ENCODE measurements at regions not wholly inside any gene's neighbourhood (a gene's known extent, or its start where the extent isn't known, plus 50 kb on each side); places are given as distances from the start of the nearest gene placed in this dataset.

- Histone ChIP-seq H3K4me1 (ENCODE audit: control extremely low read depth in 1 of 4, control insufficient read depth in 4 of 4, insufficient read depth in 4 of 4, low read length in 3 of 4) (peaks cover 0 to 10% (median 0%) of the 10 kb centered on the region in 4 experiments), H3K27ac (ENCODE audit: insufficient read depth in 1 of 2, low read depth in 1 of 2, low read length in 2 of 2, poor library complexity in 1 of 2, severe bottlenecking in 2 of 2) (no peak overlapping the region), H3K9me3 (ENCODE audit: control extremely low read depth in 1 of 5, control insufficient read depth in 4 of 5, insufficient read depth in 2 of 5, low read depth in 1 of 5, low read length in 4 of 5) (no peaks in the 10 kb centered on the region), H3K27me3 (replicated peaks in 2 of 5; ENCODE audit: control insufficient read depth in 4 of 5, insufficient read depth in 5 of 5, low read length in 4 of 5) (no peaks in the 10 kb centered on the region), H3K4me3 (ENCODE audit: control insufficient read depth in 1 of 7, extremely low read depth in 1 of 7, insufficient read depth in 4 of 7, low read depth in 2 of 7, low read length in 6 of 7) (no peak overlapping the region), H3K36me3 (ENCODE audit: control insufficient read depth in 4 of 4, insufficient read depth in 4 of 4, low read length in 3 of 4) (no peaks in the 10 kb centered on the region)
- ChIA-PET CTCF (interaction anchor here (1.0 to 1.7 kb wide), 2 partner anchors 10 to 23 kb away, joined by 3 to 7 read pairs; no protein-coding TSS in a partner anchor), POLR2A (no interaction called here)
- WGBS (ENCODE audit: insufficient coverage): 94% methylated on average over 8 of the region's 8 CpGs
- no peak for DNase-seq
Observed at GRCh38 chr11:95295382-95296149, 64.6 kb upstream of the SESN3 start.

- no peaks in the 10 kb centered on the region for H3K27me3 ChIP-seq (replicated peaks in 2 of 5; ENCODE audit: control insufficient read depth in 4 of 5, insufficient read depth in 5 of 5, low read length in 4 of 5)
- peaks cover 0 to 10% (median 0%) of the 10 kb centered on the region in 4 experiments for H3K4me1 ChIP-seq (ENCODE audit: control extremely low read depth in 1 of 4, control insufficient read depth in 4 of 4, insufficient read depth in 4 of 4, low read length in 3 of 4)
- no peak overlapping the region for H3K27ac ChIP-seq (ENCODE audit: insufficient read depth in 1 of 2, low read depth in 1 of 2, low read length in 2 of 2, poor library complexity in 1 of 2, severe bottlenecking in 2 of 2)
- WGBS (ENCODE audit: insufficient coverage): 89% methylated on average over 1 of the region's 1 CpG
- H3K9me3 ChIP-seq (ENCODE audit: control extremely low read depth in 1 of 5, control insufficient read depth in 4 of 5, insufficient read depth in 2 of 5, low read depth in 1 of 5, low read length in 4 of 5): no peaks in the 10 kb centered on the region
- H3K36me3 ChIP-seq (ENCODE audit: control insufficient read depth in 4 of 4, insufficient read depth in 4 of 4, low read length in 3 of 4): no peaks in the 10 kb centered on the region
- ChIA-PET CTCF (no interaction called here), POLR2A (no interaction called here)
- no peak for DNase-seq
- H3K4me3 ChIP-seq (ENCODE audit: control insufficient read depth in 1 of 7, extremely low read depth in 1 of 7, insufficient read depth in 4 of 7, low read depth in 2 of 7, low read length in 6 of 7): no peak overlapping the region
Observed at GRCh38 chr11:95294701-95295100, 63.7 kb upstream of the SESN3 start.

- POLR2A ChIA-PET: no interaction called here
- 100% methylated on average over 1 of the region's 3 CpGs for WGBS (ENCODE audit: insufficient coverage)
Observed at GRCh38 chr11:95293116-95293515, 62.1 kb upstream of the SESN3 start.

GRCh38 chr11:95291946-95292345 is 60.9 kb upstream of the SESN3 start:
- Histone ChIP-seq H3K27me3 (replicated peaks in 2 of 5; ENCODE audit: control insufficient read depth in 4 of 5, insufficient read depth in 5 of 5, low read length in 4 of 5) (no peaks in the 10 kb centered on the region), H3K4me1 (ENCODE audit: control extremely low read depth in 1 of 4, control insufficient read depth in 4 of 4, insufficient read depth in 4 of 4, low read length in 3 of 4) (peaks cover 0 to 8% (median 0%) of the 10 kb centered on the region in 4 experiments), H3K9me3 (ENCODE audit: control extremely low read depth in 1 of 5, control insufficient read depth in 4 of 5, insufficient read depth in 2 of 5, low read depth in 1 of 5, low read length in 4 of 5) (no peaks in the 10 kb centered on the region), H3K27ac (ENCODE audit: insufficient read depth in 1 of 2, low read depth in 1 of 2, low read length in 2 of 2, poor library complexity in 1 of 2, severe bottlenecking in 2 of 2) (no peak overlapping the region), H3K4me3 (ENCODE audit: control insufficient read depth in 1 of 7, extremely low read depth in 1 of 7, insufficient read depth in 4 of 7, low read depth in 2 of 7, low read length in 6 of 7) (no peak overlapping the region), H3K36me3 (ENCODE audit: control insufficient read depth in 4 of 4, insufficient read depth in 4 of 4, low read length in 3 of 4) (no peaks in the 10 kb centered on the region)
- 100% methylated on average over 3 of the region's 4 CpGs for WGBS (ENCODE audit: insufficient coverage)
- POLR2A ChIA-PET: no interaction called here
- no peak for DNase-seq
- CTCF ChIA-PET: interaction anchor here (0.6 kb wide), 1 partner anchor 28 kb away, joined by 3 read pairs; no protein-coding TSS in a partner anchor

More at GRCh38 chr11:95293116-95293515, 62.1 kb upstream of the SESN3 start:
- no peaks in the 10 kb centered on the region for H3K9me3 ChIP-seq (ENCODE audit: control extremely low read depth in 1 of 5, control insufficient read depth in 4 of 5, insufficient read depth in 2 of 5, low read depth in 1 of 5, low read length in 4 of 5)
- CTCF ChIA-PET: no interaction called here
- H3K27ac ChIP-seq (ENCODE audit: insufficient read depth in 1 of 2, low read depth in 1 of 2, low read length in 2 of 2, poor library complexity in 1 of 2, severe bottlenecking in 2 of 2): no peak overlapping the region
- H3K4me3 ChIP-seq (ENCODE audit: control insufficient read depth in 1 of 7, extremely low read depth in 1 of 7, insufficient read depth in 4 of 7, low read depth in 2 of 7, low read length in 6 of 7): no peak overlapping the region
- no peaks in the 10 kb centered on the region for H3K36me3 ChIP-seq (ENCODE audit: control insufficient read depth in 4 of 4, insufficient read depth in 4 of 4, low read length in 3 of 4)
- no peaks in the 10 kb centered on the region for H3K27me3 ChIP-seq (replicated peaks in 2 of 5; ENCODE audit: control insufficient read depth in 4 of 5, insufficient read depth in 5 of 5, low read length in 4 of 5)
- peaks cover 0 to 10% (median 0%) of the 10 kb centered on the region in 4 experiments for H3K4me1 ChIP-seq (ENCODE audit: control extremely low read depth in 1 of 4, control insufficient read depth in 4 of 4, insufficient read depth in 4 of 4, low read length in 3 of 4)
- no peak for DNase-seq

- DNase-seq: no peak
- POLR2A ChIA-PET: no interaction called here
- WGBS (ENCODE audit: insufficient coverage): 100% methylated on average over 1 of the region's 2 CpGs
- Histone ChIP-seq H3K36me3 (ENCODE audit: control insufficient read depth in 4 of 4, insufficient read depth in 4 of 4, low read length in 3 of 4) (no peaks in the 10 kb centered on the region), H3K27ac (ENCODE audit: insufficient read depth in 1 of 2, low read depth in 1 of 2, low read length in 2 of 2, poor library complexity in 1 of 2, severe bottlenecking in 2 of 2) (no peak overlapping the region), H3K27me3 (replicated peaks in 2 of 5; ENCODE audit: control insufficient read depth in 4 of 5, insufficient read depth in 5 of 5, low read length in 4 of 5) (no peaks in the 10 kb centered on the region), H3K9me3 (ENCODE audit: control extremely low read depth in 1 of 5, control insufficient read depth in 4 of 5, insufficient read depth in 2 of 5, low read depth in 1 of 5, low read length in 4 of 5) (no peaks in the 10 kb centered on the region), H3K4me1 (ENCODE audit: control extremely low read depth in 1 of 4, control insufficient read depth in 4 of 4, insufficient read depth in 4 of 4, low read length in 3 of 4) (no peaks in the 10 kb centered on the region), H3K4me3 (ENCODE audit: control insufficient read depth in 1 of 7, extremely low read depth in 1 of 7, insufficient read depth in 4 of 7, low read depth in 2 of 7, low read length in 6 of 7) (no peak overlapping the region)
- CTCF ChIA-PET: no interaction called here
Observed at GRCh38 chr11:95289378-95290101, 58.5 kb upstream of the SESN3 start.

- WGBS (ENCODE audit: insufficient coverage): 100% methylated on average over 1 of the region's 4 CpGs
- DNase-seq: no peak
- Histone ChIP-seq H3K4me3 (ENCODE audit: control insufficient read depth in 1 of 7, extremely low read depth in 1 of 7, insufficient read depth in 4 of 7, low read depth in 2 of 7, low read length in 6 of 7) (no peak overlapping the region), H3K27me3 (replicated peaks in 2 of 5; ENCODE audit: control insufficient read depth in 4 of 5, insufficient read depth in 5 of 5, low read length in 4 of 5) (no peaks in the 10 kb centered on the region), H3K27ac (ENCODE audit: insufficient read depth in 1 of 2, low read depth in 1 of 2, low read length in 2 of 2, poor library complexity in 1 of 2, severe bottlenecking in 2 of 2) (no peak overlapping the region), H3K36me3 (ENCODE audit: control insufficient read depth in 4 of 4, insufficient read depth in 4 of 4, low read length in 3 of 4) (no peaks in the 10 kb centered on the region), H3K4me1 (ENCODE audit: control extremely low read depth in 1 of 4, control insufficient read depth in 4 of 4, insufficient read depth in 4 of 4, low read length in 3 of 4) (no peaks in the 10 kb centered on the region), H3K9me3 (ENCODE audit: control extremely low read depth in 1 of 5, control insufficient read depth in 4 of 5, insufficient read depth in 2 of 5, low read depth in 1 of 5, low read length in 4 of 5) (no peaks in the 10 kb centered on the region)
- POLR2A ChIA-PET: no interaction called here
- CTCF ChIA-PET: no interaction called here
Observed at GRCh38 chr11:95284057-95285052, 53.4 kb upstream of the SESN3 start.
